ENCODE measurements at regions not wholly inside any gene's neighbourhood (a gene's known extent, or its start where the extent isn't known, plus 50 kb on each side); places are given as distances from the start of the nearest gene placed in this dataset.

- DNase-seq = no peak
Measured at GRCh38 chr6:40188931-40189330, 254.7 kb upstream of the MOCS1 start.

DNA sequence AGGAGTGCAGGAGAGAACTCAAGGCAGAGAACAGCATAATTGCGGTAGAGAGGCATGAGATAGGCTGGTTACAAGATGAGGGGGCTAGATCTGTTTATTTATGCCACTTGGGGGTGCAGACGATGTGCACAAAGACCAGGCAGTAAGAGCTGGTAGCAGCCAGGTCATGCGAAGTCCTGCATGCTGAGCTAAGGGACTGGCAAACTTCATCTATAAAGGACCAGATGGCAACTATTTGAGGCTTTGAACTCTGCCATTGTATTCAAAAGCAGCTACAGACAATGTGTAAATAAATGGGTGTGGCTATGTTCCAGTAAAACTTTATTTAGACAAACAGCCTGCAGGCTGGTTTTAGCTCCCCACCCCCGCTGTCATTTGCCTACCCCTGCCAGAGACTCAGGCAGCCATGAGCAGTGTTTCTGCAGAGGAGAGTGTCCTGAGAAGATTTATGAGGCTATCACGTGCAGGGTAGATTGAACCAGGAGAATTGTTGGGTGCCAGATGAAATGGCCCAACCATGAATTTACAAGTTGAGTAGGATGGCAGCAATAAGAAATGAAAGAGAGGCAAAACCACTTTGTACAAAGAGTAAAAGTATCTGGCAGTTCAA is 253.4 kb upstream of the MOCS1 start:
- DNase-seq = no peak

DNA sequence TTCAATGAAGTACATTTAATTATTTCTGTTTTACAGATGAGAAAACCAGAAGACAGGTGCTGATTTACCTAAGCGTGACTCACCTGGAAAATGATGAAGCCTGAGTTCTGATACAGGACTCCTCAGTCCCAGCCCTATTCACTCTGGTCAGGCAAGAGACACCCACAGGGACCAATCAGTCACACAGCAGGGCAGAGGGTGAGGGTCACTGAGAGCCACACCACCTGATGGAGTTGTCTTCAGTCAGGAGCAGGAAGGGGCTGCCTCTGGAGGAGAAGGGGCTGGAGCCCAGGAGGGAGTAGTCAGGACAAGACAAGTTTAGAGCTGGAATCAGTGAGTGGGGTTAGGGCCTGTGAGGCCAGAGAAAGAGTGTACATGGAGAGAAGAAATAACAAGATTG is 251.2 kb upstream of the MOCS1 start:
- no peak for DNase-seq

DNA sequence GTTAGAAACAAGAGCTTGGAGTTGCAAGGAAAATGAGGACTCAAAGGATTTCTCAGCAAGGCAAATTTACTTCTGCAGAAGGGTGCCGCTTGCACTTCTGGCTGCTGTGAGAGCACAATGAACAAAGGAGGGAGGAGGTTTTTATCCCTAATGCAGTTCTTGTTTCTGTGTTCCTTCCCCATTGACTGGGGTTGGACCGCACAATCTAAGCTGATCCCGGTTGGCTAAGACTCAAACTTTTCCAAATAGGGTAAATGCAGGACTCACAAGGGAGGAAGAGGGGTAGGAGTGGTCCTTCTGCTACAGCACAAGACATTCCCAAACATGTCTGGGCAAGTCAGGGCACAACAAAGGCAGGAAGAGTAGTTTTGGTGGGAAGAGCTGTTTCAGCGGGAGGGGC is 249.6 kb upstream of the MOCS1 start:
- no peak for DNase-seq

DNA sequence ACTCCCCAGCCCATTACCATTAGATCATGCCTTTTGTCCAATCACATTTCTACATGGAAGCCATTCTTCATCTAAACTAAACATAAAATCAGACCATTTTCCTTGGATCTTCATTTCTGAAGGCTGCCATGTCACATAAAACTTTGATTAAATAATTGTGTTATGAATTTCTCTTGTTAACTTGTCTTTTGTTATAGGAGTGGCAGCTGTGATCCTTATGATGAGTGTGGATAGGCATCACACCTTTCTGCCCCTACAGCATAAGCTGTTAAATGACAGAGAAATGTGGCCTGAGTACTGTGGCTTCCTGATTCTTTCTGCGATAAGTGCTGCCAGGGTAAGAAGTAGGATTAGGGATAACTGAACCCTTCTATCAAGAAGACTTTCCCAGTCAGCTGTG is 247.1 kb upstream of the MOCS1 start:
- DNase-seq = no peak

- DNase-seq = no peak
Measured at GRCh38 chr6:40180271-40180670, 246.0 kb upstream of the MOCS1 start.

GRCh38 chr6:40179496-40179895 is 245.2 kb upstream of the MOCS1 start:
- no peak for DNase-seq

DNA sequence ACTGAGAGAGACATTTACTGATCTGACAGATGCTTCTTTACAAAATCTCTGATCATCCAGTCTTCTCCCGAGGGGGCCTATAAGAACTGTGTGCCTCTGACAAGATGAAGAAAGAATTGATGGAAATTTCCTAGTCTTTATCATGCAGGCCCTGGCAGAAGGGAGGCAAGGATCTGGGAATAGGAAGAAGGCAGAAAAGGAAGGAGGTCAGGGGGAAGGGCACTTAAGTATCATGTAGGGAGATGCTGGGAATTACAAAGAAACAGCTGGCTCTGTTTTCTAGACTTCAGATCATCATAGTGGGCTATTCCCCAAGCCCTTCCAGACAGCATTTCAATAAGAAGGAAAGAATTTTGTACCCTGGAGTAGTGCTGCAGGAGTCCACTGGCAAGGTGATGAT is 243.3 kb upstream of the MOCS1 start:
- no peak for DNase-seq

DNA sequence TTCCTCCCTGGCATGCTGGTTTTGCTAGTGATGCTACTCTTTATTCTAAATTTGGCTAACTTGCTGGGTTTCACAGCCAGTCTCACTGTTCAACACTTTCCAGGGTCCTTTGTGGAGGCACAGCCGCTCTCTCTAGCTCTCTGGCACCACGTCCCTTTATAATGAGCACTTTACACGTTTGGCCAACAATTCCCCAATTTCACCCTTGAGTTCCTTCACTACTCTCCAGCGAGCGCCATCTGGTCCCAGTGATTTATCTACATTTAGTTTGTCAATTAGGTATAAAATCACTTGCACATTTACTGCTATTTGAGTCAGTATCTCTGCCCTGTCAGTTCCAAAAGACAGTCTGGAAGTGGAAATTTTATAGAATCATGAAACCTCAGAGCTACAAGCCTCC is 241.9 kb upstream of the MOCS1 start:
- DNase-seq = no peak

- no peak for DNase-seq
Measured at GRCh38 chr6:40172272-40172671, 238.0 kb upstream of the MOCS1 start.

DNA sequence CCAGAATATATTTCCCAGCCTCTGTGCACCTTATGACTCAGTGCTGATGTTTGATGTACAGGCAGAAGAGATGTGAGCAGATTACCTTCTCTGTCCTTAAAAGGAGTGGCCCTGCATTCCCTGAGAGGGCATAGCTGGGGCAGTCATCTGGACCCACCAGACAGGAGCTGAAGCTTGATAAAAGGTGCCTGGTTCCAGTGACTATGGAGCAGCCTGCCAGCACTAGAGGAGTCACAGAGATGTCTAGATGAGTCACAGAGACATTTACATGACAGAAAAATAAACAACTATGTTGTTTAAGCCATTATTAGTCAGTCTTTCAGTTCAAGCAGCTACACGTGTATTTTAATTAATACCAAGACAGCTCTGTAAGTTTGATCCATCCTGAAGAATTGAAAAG is 237.1 kb upstream of the MOCS1 start:
- no peak for DNase-seq

- no peak for DNase-seq
Measured at GRCh38 chr6:40170856-40171255, 236.6 kb upstream of the MOCS1 start.

- no peak for DNase-seq
Measured at GRCh38 chr6:40169878-40170277, 235.6 kb upstream of the MOCS1 start.

GRCh38 chr6:40166963-40167362 is 232.7 kb upstream of the MOCS1 start:
- DNase-seq = no peak

- DNase-seq = no peak
Measured at GRCh38 chr6:40165036-40165709, 230.9 kb upstream of the MOCS1 start.

- no peak for DNase-seq
Measured at GRCh38 chr6:40164345-40164755, 230.1 kb upstream of the MOCS1 start.

- no peak for DNase-seq
Measured at GRCh38 chr6:40163924-40164323, 229.7 kb upstream of the MOCS1 start.

- DNase-seq = no peak
Measured at GRCh38 chr6:40162074-40162473, 227.8 kb upstream of the MOCS1 start.

GRCh38 chr6:40160826-40161225 is 226.6 kb upstream of the MOCS1 start:
- no peak for DNase-seq

GRCh38 chr6:40159865-40160264 is 225.6 kb upstream of the MOCS1 start:
- no peak for DNase-seq

DNA sequence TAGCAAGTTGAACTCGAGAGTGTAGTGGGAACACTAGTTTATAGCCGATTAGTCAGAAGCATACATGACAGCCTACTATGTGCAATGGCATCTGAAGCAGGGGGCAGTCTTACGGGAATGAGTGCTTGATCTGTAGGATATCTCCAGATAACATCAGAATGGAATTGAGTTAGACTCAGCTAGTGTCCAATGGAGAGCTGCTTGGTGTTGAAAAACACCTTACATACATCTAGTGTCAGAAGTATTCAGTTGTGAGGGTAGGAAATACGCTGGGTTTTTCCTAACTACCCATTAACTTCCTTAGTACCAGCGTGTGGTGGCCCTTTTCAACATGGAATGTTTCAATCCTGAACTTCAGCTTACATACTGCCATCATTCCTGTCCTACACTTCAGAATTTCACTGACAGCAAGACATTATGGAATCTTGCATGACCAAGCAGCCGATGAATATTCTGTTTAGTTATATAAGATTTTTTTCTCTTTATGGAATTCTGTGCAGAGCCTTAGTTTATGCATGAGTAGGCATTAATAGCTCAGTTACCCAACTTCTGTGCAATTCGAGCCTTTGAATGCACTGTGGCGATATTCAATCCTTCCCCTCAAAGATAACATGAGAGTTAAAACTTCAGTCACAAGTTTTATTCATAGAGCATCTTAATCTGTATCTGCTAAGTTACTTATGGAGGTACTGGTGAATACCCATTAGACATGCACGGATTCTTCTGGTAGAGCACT is 218.6 kb upstream of the MOCS1 start:
- DNase-seq = no peak

GRCh38 chr6:40152196-40152595 is 217.9 kb upstream of the MOCS1 start:
- DNase-seq = no peak

GRCh38 chr6:40148882-40149573 is 214.8 kb upstream of the MOCS1 start:
- no peak for DNase-seq

DNA sequence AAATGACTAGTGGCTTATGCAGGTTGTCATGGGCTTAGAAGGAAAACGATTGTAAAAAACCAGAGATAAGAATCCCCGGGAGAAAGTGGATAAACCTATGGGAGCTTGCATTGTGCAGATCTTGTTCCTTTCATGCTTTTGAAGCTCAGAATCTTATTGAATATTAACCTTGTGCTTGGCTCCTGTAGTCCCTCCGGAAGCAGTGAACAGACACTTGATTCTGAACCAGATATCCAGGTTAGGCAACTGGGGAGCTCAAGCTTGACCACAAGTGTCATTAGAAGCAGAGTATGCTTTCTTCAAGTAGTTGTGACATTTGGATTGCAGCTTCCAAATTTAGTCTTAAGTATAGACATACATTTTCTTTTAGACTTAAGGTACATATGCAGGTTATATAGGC is 212.6 kb upstream of the MOCS1 start:
- DNase-seq = no peak

Data from NCI-H2107 (cell line).